Lung (tissue), 11 donors: ENCODE measurements at regions not wholly inside any gene's neighbourhood (a gene's known extent, or its start where the extent isn't known, plus 50 kb on each side); places are given as distances from the start of the nearest gene placed in this dataset.

Experiments used
- ATAC-seq: fragments of 200-7000 bp; cut with Tn5 transposase; one replicate; pipeline ENCODE4 v1.9.1; 2020; ENCODE audit warnings: moderate number of reproducible peaks; ENCODE audit not compliant: insufficient read depth, low FRiP score
- DNase-seq, 3 donors: peaks; one replicate each; pipeline ENCODE4 v3.0.0-alpha.2; 2013 to 2017
- H3K27ac ChIP-seq, 2 donors: one replicate each; pipeline ENCODE4 v1.5.1; 2013; ENCODE audit warnings: mild to moderate bottlenecking in 2 of 2, moderate library complexity in 2 of 2, control low read depth in 1 of 2, inconsistent platforms in 1 of 2, low read depth in 1 of 2, low read length in 1 of 2
- H3K27me3 ChIP-seq, 3 donors: one replicate each; pipeline ENCODE4 v1.5.1; 2013; ENCODE audit warnings: low read length in 2 of 3; ENCODE audit not compliant: control insufficient read depth in 3 of 3, insufficient read depth in 3 of 3
- H3K36me3 ChIP-seq, 4 donors: one replicate each; pipeline ENCODE4 v1.5.1; 2013; ENCODE audit warnings: low read length in 4 of 4, mild to moderate bottlenecking in 1 of 4, moderate library complexity in 1 of 4; ENCODE audit not compliant: control insufficient read depth in 4 of 4, insufficient read depth in 4 of 4
- H3K4me1 ChIP-seq, 5 donors: one replicate each; pipeline ENCODE4 v1.5.1; 2013; ENCODE audit warnings: low read length in 5 of 5, mild to moderate bottlenecking in 2 of 5, moderate library complexity in 1 of 5; ENCODE audit not compliant: control insufficient read depth in 5 of 5, insufficient read depth in 5 of 5
- H3K4me3 ChIP-seq: one replicate; pipeline ENCODE4 v1.5.1; 2013; ENCODE audit warnings: mild to moderate bottlenecking, control low read depth, moderate library complexity
- H3K9ac ChIP-seq, 2 donors: one replicate each; pipeline ENCODE4 v1.5.1; 2013; ENCODE audit warnings: low read length in 2 of 2, control low read depth in 1 of 2; ENCODE audit not compliant: insufficient read depth in 1 of 2
- H3K9me3 ChIP-seq, 4 donors: one replicate each; pipeline ENCODE4 v1.5.1; 2013; ENCODE audit warnings: low read length in 3 of 4, mild to moderate bottlenecking in 1 of 4, moderate library complexity in 1 of 4; ENCODE audit not compliant: control insufficient read depth in 4 of 4, insufficient read depth in 3 of 4
- WGBS, 2 donors: extraction: QIAGEN DNeasy Blood & Tissue Kit; methylation state at CpG; one replicate each; pipeline ENCODE4 v1.1.7; 2013; 5-methylcytosine and 5-hydroxymethylcytosine counted together
- TF ChIP-seq, protein P1 (sequence below): IDR thresholded peaks from 2 replicates; pipeline ENCODE4 v1.5.1; 2012; ENCODE audit warnings: mild to moderate bottlenecking; ENCODE audit errors: control extremely low read depth, extremely low read depth
- donor health status: control.
- donor health status: control.
- donor health status: Bipolar disorder and iron deficiency.
- donor health status: healthy.
- donor health status: DM: yes; HTN: yes; CAD: no.

DNA sequence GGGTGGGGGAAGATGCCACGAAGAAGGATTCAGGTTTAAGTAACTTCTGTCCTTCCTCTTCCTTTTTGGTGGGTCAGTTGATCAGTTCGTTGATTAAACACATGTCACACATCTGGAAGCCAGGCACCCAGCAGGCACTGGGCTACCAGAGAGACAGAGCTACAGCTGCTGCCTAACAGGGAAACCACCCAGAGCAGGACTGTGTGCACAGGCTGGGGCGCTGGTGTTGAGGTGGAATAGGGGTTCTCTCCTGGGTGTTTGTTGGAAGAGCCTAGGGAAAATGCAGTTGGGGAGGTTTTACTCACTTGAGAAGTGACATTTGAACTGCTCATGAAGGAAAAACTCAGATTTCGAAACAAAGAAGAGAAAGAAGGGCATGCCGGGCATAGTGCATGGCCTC is 152.4 kb downstream of the IRX5 start:
- 78 to 84% methylated on average over 5 of the region's 5 CpGs for WGBS, 2 donors
- peaks cover 0 to 1% (median 0%) of the 10 kb centered on the region in 3 donors for H3K27me3 ChIP-seq
- TF ChIP-seq, protein P1, sequence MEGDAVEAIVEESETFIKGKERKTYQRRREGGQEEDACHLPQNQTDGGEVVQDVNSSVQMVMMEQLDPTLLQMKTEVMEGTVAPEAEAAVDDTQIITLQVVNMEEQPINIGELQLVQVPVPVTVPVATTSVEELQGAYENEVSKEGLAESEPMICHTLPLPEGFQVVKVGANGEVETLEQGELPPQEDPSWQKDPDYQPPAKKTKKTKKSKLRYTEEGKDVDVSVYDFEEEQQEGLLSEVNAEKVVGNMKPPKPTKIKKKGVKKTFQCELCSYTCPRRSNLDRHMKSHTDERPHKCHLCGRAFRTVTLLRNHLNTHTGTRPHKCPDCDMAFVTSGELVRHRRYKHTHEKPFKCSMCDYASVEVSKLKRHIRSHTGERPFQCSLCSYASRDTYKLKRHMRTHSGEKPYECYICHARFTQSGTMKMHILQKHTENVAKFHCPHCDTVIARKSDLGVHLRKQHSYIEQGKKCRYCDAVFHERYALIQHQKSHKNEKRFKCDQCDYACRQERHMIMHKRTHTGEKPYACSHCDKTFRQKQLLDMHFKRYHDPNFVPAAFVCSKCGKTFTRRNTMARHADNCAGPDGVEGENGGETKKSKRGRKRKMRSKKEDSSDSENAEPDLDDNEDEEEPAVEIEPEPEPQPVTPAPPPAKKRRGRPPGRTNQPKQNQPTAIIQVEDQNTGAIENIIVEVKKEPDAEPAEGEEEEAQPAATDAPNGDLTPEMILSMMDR = no peak
- H3K36me3 ChIP-seq = no peaks in the 10 kb centered on the region
- no peak overlapping the region for H3K4me3 ChIP-seq
- H3K27ac ChIP-seq = no peak overlapping the region
- ATAC-seq (no peak), DNase-seq (no peak)
- peaks cover 0 to 8% (median 0%) of the 10 kb centered on the region in 5 donors for H3K4me1 ChIP-seq
- peaks cover 0 to 6% (median 0%) of the 10 kb centered on the region in 4 donors for H3K9me3 ChIP-seq
- H3K9ac ChIP-seq = no peak overlapping the region

DNA sequence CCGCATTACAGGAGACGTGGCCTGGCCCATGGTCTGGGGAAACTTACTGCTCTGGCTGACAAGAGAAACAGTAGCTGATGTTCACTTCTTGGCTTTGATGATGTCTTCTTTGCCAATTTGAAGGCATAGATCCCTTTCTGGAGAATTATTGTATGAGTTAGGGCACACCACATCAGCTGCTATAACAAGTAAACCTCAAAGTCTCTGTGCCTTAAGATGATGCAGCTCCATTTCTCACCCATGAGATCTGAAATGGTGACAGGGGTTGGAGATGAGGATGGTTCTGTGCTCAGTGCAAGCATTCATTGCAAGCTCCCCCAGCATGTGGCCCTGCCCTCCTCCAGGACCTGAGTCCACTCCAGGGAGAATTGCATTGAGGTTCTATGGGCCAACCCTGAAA is 157.4 kb downstream of the IRX5 start:
- Histone ChIP-seq H3K4me3 (no peak overlapping the region), H3K27me3 (peaks cover 0 to 3% (median 2%) of the 10 kb centered on the region in 3 donors), H3K27ac (no peak overlapping the region), H3K4me1 (no peaks in the 10 kb centered on the region), H3K36me3 (no peaks in the 10 kb centered on the region), H3K9ac (no peak overlapping the region), H3K9me3 (peaks cover 0 to 9% (median 0%) of the 10 kb centered on the region in 4 donors)
- 96 to 98% methylated on average over 2 of the region's 2 CpGs for WGBS, 2 donors
- DNase-seq = no peak
- TF ChIP-seq, protein P1 = no peak
- no peak for ATAC-seq

DNA sequence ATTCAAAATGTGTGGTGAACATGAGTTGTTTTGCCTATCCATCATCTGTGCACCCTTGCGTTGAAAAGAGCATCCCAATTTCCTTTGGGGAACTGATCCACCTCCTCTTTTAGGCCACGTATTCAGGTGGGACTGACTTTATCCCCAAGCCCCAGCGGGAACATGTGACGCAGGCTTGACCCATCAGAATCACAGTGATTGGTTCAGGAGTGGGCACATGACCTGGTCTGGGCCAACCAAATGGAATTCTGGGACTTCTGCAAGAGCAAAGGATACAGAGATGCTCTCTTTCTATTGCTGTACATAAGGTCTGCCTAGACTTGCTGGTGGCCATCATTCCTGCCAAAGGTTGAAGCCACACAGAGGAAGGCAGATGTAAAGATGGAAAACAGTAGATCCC is 158.9 kb downstream of the IRX5 start:
- DNase-seq (no peak), ATAC-seq (no peak)
- Histone ChIP-seq H3K9me3 (peaks cover 0 to 11% (median 0%) of the 10 kb centered on the region in 4 donors), H3K27me3 (peaks cover 0 to 3% (median 2%) of the 10 kb centered on the region in 3 donors), H3K36me3 (no peaks in the 10 kb centered on the region), H3K4me1 (no peaks in the 10 kb centered on the region), H3K4me3 (no peak overlapping the region), H3K27ac (no peak overlapping the region), H3K9ac (no peak overlapping the region)
- WGBS, 2 donors = 93% methylated on average over 4 of the region's 4 CpGs
- TF ChIP-seq, protein P1 = no peak

DNA sequence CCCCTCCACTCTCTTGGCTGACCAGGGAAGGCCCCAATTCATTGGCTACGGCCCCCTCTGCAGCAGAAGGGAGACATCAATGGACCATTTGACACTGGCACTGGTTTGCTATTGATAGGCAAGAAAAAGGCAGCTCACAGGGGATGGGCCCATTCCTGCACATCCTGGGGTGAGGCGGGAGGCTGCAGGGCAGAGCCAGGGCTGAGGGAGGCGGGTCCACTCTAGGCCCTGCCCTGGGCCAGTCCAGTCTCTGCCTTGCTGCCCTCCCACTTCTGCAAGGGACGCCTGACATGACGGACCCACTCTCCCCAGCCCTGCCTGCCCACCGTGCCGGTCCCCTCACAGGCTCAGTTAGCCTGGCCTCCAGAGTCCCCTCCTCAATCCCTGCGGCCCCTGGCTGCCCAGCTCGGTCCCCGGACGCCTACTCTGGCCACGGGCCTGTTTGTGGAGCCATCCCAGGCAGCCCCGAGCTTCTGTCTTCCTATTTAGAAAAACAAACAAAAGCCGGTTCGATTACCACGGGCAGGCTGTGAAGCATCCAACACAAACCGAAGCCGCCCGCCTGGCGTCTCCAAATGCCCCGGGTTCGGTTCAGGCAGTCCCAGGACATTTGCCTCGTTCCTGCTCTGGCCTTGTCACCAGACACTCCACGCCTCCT is 160.7 kb downstream of the IRX5 start:
- H3K4me1 ChIP-seq = no peaks in the 10 kb centered on the region
- TF ChIP-seq, protein P1 = no peak
- no peaks in the 10 kb centered on the region for H3K36me3 ChIP-seq
- peaks cover 0 to 13% (median 0%) of the 10 kb centered on the region in 4 donors for H3K9me3 ChIP-seq
- DNase-seq (no peak), ATAC-seq (no peak)
- WGBS, 2 donors = 74 to 80% methylated on average over 24 of the region's 24 CpGs
- no peak overlapping the region for H3K27ac ChIP-seq
- no peak overlapping the region for H3K9ac ChIP-seq
- H3K4me3 ChIP-seq = no peak overlapping the region
- H3K27me3 ChIP-seq = peaks cover 0 to 3% (median 2%) of the 10 kb centered on the region in 3 donors
